ENCODE measurements at regions not wholly inside any gene's neighbourhood (a gene's known extent, or its start where the extent isn't known, plus 50 kb on each side); places are given as distances from the start of the nearest gene placed in this dataset.
A peak's percentile ranks its signal among the peaks of the same experiment; 100 is the strongest.

DNA sequence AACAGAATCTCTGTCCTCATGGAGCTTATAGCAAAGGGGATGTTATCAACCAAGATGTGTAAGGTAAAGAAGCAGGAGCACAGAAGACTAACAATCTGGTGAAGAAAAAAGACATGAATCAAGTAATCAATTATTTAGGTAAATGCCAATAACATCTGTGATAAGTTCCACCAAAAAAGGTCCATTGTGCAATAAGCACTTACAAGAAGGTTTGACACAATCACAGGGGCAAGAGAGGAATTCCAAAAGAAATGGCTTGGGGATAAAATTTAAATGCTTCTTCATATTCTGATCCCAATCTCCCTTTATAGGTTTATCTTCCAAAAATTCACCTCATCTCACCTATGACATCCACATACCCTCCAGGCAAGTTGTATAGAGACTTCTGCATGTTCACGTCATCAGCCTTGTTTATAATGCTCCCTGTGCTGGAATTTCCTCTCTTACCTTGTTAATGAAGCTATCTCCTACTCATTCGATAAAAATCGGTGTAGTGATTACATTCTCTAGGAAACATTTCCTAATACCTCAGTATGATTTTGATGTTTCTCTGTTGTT is 53.6 kb upstream of the DPT start:
- DNase-seq: no peak

DNA sequence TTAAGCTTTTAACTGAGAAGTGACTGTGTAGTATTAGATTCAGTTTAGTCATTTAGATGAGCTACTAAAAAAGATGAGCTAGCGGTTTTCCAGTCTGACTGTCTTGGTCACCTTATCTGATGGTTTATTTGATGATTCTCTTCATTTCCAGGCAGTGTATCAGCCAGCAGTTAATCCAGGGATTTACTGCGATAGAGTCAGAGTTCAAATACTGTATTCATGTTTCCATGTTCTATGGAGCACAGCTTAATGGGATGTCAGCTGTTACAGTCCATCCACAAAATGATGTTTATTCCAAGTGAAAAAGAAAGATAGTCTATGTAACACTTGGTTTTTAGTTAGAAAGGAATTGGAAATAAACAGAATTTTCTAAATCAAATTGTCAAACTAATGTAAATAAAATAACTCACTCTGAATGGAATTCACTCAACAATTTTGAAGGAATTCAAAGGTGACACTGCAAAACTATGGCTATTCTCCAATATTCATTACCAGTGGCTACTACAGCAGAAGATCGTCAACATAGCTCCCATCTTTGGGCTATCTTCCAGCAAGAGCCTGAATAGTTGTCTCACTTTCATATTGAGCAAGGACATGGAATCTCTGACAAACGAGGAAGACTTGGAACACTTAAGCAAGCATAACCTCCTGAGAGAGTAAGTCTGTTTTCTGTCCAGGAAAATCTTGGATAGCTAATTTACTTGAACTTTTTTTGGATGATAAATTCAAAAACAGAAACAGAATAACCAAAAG is 54.6 kb upstream of the DPT start:
- DNase-seq: peak; percentile 59

DNA sequence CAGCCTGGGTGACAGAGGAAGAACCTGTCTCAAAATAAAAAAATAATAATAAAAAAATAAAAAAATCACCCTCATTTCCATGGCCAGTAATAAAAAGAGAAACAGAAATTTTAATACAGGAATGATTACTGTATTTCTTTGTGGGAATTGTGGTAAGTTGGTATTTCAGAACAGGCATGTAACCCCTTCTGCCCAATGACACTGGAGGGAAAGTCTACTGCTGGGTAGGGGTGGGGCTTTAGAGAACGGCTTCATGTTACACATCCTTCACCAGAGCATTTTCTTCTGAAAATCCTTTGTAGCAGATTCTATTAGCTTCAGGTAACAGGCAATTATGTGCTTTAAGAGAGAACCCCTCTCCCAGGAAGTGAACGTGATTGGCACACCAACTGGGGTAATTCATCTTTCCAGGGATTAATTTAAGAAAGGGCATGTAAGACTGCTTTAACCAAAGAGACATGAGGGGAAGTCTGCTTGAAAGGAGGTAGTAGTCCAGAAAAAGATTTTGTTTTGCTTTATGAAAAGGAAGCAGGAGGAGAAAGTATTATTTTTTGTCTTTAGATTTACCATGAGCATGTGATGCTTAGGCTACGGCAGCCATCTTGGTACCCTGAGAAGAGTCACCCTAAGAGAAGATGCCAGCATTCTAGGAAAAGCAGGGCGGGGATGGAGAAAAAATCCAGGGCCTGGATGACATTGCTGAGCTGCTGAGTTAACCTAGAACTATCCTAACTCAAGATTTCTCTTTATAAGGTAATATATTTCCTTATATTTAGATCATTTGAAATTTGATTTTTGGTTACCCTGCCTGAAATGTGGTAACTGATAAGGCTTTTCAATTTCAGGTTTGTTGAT is 57.7 kb upstream of the DPT start:
- peak; percentile 21 for DNase-seq

DNA sequence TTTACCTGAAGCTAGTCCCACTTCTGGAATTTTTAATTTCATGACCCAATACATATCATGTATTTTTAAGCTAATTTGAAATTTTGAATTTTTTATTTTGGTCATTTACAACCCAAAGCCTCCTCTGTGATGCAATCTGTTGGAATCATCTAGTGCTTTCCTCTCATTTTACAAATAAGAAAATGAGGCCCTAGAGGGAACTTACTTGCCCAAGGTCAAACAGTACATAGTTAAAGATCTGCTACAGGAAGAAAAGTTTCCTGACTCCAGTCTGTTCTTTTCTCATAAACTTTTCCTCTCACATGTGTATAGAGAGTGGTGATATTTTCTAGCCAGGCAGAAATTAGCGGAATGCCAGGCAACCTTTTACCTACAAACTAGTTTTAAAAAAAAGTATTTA is 59.3 kb upstream of the DPT start:
- DNase-seq: no peak

DNA sequence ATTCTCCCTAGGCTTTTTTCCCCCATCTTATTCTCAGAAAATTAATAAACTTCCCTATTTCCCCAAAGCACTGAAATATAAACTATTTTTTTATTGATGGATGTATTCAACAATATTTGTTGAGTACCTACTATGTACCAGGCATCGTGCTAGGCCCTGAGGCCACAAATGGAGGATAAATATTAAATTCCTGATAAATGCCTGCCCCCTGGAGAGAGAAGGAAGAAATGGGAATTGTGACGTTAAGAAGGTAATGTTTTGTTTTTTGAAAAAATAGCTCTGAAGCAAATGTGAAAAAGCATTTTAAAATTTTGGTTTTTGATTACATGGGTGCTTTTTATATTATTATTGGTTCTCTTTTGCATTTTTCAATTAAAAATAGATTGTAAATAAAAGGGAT is 60.5 kb upstream of the DPT start:
- DNase-seq: no peak

DNA sequence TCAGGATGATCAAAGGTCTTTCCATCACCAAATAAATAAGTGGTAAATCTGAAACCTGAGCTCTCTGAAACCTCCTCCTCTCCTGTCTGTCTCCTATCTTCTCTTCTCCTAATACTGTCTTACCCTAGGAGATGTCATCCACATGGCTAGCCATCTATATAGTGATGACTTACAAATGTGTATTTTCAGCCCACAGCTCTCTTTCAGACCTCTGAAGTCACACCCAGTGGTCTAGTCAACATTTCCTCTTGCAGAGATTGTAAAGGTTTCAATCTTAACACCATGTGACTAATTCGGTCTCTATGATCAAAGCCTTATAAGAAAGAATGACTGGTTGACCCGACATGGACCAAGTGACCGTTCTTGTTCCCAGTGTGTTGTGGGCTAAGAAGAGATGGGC is 63.1 kb upstream of the DPT start:
- DNase-seq: no peak

DNA sequence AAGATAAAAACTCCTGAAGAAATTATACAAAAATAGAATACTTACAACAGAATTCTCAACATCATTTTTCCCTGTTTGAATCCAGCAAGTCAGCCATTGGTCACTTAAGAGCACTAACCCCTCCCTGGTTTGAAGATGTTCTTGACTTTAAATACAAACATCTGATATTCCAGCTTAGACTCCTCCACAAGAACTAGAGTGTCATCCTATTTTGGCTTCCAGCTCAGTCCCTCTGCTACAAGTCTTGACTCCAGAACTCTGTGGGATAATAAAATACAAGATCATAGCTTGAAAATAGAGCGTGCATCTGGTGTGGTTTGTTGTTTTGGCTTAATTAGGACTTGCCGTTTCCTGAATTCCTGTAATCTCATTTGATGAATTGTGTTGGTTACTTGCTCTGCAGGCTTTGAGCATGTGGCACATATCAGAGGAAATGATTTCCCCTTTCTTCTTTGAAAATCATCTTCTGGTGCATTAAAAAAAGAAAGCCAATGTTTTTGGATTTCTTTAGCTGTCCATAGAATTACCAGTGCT is 63.7 kb upstream of the DPT start:
- peak; percentile 14 for DNase-seq

DNA sequence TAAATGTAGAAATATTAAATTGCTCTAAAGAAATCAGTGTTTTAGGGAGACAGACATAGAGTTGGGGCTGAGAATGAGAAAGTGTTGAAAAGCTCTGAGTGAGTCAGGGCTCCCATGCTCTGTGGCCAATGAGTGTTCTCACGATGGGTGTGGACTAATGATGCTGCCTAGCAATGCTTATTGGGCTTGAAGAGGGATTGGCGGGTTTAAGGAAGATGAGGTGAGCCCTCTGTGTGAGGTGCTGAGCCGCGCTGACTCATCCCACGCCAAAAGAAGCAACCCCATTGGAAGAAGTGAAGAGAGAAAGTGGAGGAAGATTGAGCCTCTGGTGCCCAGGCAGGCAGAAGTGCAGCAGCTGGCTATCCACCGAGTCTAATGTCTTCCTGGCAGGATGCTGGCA is 65.1 kb upstream of the DPT start:
- no peak for DNase-seq

DNA sequence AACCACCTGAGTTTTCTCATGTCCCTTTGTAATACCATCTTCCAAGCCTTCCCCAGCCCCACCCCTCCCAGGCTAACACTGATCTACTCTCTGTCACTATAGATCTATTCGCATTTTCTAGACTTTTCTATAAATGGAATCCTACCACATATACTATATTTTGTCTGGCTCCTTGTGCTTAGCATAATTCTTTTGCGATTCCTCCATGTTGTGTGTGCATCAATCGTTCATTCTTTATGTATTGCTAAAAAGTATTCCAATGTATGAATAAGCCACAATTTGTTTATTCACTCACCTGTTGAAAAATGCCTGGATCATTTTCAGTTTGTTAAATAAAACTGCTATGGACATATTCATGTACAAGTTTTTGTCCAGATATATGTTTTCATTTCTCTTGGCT is 66.7 kb upstream of the DPT start:
- no peak for DNase-seq

DNA sequence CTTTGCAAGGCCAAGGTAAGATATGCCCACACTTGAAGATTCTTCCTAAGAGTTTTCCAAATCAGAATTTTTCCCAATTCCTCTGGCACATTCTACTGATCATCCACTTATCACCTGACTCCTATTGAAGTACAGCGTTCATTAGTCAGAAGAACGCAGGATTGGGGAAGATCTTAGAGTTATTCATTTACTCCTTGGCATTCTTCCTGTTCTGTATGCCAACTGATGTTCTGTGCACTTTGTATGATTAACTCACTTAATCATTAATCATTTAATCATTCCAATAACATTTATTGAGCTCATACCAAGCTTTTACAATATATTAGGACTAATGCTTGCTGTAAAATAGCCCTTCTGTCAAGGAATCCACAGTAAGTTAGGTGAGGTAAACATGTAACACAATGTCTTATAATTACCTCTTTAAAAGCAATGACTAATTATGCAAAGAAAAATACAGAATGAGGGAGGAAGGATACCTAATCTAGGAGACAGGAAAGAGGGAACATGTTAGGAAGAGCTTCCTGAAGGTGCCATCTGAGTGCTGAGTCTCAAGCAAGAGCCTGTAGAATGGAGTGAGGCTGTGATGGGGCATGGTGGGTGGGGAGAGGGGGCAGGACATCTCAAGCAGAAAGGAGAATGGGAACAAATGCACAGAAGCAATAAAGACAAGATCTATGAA is 71.1 kb upstream of the DPT start:
- DNase-seq: no peak

DNA sequence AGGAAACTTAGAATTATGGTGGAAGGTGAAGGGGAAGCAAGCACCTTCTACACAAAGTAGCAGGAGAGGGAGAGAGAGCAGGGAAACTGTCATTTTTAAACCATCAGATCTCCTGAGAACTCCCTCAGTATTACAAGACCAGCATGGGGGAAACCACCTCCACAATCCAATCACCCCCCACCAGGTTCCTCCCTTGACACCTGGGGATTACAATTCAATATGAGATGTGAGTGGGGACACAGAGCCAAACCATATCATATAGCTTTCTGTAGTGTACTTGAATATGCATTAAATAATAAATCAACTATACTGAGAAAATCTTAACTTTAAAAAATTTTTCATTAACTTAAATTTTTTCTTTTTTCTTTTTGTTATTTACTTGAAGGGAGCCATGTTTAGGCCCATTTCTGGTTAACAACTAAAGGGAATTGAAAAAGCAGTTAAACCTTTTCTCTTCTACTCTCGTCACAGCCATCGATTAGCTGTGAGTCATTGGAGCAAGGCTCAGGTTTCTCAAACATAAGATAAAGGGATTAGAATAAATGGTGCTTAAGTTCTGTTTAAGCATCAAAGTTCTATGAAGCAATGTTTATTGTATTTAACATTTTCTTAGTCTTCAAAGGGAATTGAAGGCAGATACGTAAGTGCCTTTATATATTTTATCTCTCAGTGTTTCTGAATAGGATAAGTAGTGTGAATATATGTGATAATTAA is 72.2 kb upstream of the DPT start:
- DNase-seq: no peak

DNA sequence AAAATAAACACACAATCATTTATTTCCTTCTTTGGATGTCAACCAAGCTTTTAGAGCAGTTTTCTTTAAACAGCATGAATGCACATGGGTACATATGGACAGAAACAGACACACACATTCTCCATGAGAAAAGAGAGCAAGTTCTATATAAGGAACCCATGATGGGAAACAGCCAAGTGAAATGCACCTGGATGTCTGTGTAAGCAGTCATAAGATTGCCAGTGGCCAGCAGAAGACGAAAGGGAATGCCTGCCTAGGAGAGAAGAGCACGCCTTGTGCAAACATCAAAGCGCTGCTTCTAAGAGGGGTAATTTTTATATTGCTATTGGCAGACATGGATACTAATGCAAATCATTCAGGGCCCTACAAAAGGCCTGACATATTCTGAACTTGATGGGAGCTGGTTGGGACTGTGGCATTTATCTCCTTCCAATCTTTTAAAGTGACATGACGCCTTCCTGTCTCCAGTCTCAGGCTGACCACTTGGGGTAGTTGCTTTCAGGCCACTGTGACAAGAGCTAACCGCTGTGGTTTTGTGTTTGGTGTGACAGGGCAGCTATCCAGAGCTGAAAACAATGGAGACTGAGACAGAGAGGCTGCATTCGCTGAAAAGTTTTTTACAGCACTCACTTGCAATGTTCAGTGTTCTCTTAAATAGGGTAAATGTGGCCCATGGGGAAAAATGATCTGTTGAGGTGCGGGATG is 75.0 kb upstream of the DPT start:
- no peak for DNase-seq

DNA sequence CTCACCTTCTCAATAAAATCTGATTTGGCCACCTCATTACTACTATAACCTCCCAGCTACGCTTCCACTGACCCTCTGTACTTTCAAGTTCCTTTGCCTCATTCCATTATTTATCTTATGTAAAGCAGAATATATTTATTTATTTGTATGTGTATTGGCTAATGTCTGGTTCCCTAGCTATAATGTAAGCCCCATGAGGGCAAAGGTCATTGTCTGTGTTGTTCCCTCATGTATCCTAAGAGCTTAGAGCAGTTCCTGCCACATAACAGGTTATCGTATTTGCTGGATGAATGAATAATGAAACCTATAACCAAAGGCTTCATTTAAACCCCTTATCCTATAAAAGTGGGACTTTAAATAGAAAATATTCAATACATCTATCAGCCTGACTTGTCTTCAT is 77.9 kb upstream of the DPT start:
- DNase-seq: no peak

DNA sequence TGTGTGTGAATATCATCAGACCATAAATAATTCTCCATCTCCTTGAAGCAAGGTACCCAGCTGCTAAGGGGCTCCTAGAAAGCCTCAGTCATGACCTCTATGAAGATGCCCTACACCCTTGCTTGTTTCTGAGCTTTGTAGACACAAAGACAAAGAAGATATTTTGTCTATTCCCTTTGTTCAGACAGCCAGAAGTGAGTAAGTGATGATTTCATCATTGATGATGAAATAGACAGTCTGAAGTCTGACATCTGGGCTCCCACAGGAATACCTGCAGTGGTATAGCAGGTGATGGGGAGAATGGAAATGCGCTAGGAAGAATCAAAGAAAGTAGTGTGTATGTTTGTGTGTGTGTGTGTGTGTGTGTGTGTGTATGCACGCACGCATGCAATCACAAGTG is 82.2 kb upstream of the DPT start:
- DNase-seq: peak; percentile 20

DNA sequence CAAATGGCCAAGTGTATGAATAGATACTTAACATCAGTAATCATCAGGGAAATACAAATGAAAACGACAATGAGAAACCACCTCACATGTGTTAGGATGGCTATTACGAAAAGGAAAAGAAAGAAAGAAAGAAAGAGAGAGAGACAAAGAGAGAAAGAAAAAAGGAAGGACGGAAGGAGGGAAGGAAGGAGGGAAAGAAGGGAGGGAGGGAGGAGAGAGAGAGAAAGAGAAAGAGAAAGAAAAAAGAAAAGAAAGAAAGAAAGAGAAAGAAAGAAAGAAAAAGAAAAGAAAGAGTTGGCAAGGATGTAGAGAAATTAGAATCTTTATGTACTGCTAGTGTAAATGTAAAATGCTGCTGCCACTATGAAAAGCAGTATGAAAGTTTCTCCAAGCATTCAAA is 90.7 kb upstream of the DPT start:
- no peak for DNase-seq

DNA sequence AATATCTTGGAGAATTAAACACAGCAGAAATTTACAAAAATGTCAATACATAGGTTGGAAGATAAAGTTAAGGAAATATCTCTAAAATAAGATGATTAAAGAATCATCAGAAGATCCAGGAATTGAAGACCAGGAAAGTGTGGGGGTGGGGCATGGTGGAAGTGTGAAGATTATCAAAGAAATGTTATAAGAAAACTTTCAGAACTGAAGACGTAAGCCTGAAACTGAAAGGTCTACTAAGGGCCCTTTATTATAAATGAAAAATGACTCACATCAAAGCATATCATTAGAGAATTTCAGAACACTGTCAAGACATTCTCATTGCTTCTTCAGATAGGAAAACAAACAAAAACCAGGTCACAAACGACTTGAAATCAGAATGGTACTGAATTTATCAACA is 92.4 kb upstream of the DPT start:
- no peak for DNase-seq

DNA sequence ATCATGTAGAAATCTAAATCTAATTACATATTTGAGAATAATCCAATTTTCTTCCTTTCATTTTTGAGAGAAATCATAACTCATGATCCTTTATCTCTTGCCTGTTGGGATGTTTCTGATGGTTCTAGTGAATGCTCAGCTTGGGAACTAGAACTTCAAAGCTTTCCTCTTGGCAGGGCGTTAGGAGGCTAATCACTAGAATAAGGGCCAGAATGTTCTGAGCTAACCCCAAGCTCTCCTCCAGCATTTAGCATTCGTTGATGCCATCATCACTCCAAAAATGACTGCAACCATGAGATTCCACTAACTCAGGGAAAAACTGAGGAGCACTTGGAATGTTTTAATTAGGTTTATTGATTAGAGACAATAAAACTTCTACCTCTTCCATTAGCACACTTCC is 93.9 kb upstream of the DPT start:
- DNase-seq: no peak

DNA sequence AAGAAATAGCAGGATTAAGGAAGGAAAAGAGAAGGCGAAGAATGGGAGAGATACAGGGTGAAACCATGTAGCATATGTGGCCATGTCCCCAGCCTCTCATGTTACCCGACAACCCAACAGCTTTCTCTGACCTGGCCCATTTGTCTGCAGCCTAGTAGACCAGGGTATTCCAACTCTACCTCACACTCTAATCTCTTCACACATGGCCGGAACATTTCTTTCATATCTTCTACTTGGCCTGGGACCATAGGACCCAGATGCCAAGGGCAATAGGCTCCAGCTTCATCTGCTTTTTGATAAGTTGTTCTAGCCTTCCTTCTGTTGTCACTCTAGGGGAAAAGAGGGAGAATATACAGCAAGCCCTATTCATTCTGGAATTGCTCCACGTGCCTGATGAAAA is 95.0 kb upstream of the DPT start:
- no peak for DNase-seq

DNA sequence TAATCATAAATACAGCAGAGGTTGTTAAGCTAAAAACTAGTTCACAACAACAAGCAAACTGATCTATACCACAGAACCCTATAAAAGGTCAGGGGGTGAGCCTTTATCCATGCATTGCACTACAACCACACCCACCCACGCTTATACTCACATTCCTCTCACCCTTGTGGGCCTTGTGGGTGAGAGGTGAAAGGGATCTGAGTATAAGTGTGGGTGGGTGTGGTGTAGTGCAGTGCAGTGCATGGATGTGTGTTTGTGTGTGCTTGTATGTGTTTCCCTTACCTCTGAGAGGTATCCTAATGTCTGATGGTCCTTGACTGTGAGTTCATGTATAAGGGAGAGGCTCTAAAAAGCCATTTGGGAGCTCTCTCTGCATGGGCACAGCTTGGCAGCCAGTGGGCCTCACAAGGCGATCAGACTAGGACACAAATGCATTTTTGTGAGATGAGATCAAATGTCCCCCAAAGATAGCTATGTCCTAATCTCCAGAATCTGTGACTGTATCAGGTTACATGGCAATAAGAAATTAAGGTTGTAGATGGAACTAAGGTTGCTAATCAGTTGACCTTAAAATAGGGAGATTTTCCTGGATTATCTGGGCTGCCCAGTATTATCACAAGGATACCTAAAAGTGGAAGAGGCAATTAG is 95.5 kb upstream of the DPT start:
- DNase-seq: no peak

DNA sequence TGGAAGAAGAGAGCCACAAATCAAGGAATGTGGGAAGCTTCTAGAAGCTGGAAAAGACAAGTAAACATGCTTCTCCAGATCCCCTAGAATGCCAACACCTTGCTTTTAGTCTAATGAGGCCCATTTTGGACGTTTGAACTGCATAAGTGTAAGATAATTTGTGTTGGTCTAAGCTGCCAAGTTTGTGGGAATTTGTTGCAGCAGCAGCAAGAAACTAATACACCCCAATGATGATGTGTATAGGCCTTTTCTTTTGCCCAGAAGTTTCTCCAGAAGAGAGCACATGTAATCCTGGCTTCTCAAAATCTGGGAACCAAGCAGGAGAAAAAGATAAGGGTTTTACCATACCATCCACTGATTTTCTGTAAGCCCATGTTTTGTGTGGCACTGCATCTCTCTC is 96.1 kb upstream of the DPT start:
- no peak for DNase-seq

DNA sequence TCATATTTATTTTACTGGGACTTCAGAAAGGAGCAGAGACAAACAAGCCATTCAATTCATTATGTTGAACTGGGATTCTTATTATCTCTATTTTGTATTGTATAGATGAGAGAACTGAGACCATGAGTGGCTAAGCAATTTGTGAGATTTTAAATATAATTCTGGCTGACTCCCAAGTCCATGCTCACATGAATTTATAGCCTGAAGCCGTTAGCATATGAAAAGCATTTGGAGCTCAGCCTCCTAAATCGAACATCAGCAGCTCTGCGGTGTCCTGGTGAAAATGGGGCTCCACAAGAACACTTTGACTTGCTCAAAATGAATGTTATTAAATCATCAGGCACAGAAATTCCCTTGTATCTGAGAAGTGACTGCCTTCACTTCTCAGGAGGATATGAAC is 96.8 kb upstream of the DPT start:
- DNase-seq: no peak
